ENCODE measurements at regions not wholly inside any gene's neighbourhood (a gene's known extent, or its start where the extent isn't known, plus 50 kb on each side); places are given as distances from the start of the nearest gene placed in this dataset.

- TF ChIP-seq CTCF (IDR thresholded peaks at IDR 0.05; ENCODE audit: poor library complexity) (no peak), EZH2 (IDR thresholded peaks at IDR 0.05; ENCODE audit: borderline replicate concordance) (no peak), EZH2phosphoT487 (IDR thresholded peaks at IDR 0.05; ENCODE audit: low read depth, severe bottlenecking, unreplicated experiment) (no peak)
These were observed 1357.7 kb upstream of the CITED2 start for GRCh38 chr6:140732155-140732554.

Data from hepatocyte (in vitro differentiated cells).